Small intestine (tissue), 7 donors: ENCODE measurements at regions not wholly inside any gene's neighbourhood (a gene's known extent, or its start where the extent isn't known, plus 50 kb on each side); places are given as distances from the start of the nearest gene placed in this dataset.
"Not testable (repeated sequence)": the region's sequence is repeated elsewhere in the genome, so short reads cannot be mapped to it uniquely, and the experiment has no call there.

Source experiments
- DNase-seq, 2 donors: peaks; one replicate each; pipeline versions ENCODE4 v3.0.0 to v3.0.0-alpha.2; 2013
- FAIRE-seq: peaks from 2 replicates; lab custom pipeline; 2012; peaks lifted over from hg19 to GRCh38; lab: Jason Lieb, UNC
- H3K27ac ChIP-seq, 3 donors: one replicate each; pipeline ENCODE4 v1.5.1; 2013; ENCODE audit warnings: low read length in 2 of 3, mild to moderate bottlenecking in 2 of 3, control low read depth in 1 of 3, inconsistent platforms in 1 of 3, low read depth in 1 of 3, moderate library complexity in 1 of 3
- H3K27me3 ChIP-seq, 3 donors: one replicate each; pipeline ENCODE4 v1.6.1; 2013; ENCODE audit warnings: low read length in 3 of 3, inconsistent platforms in 1 of 3; ENCODE audit not compliant: control insufficient read depth in 3 of 3, insufficient read depth in 3 of 3
- H3K36me3 ChIP-seq, 3 donors: one replicate each; pipeline ENCODE4 v1.6.1; 2013; ENCODE audit warnings: low read length in 3 of 3, inconsistent platforms in 1 of 3, low read depth in 1 of 3, mild to moderate bottlenecking in 1 of 3, moderate library complexity in 1 of 3; ENCODE audit not compliant: control insufficient read depth in 3 of 3, insufficient read depth in 2 of 3
- H3K4me1 ChIP-seq, 3 donors: one replicate each; pipeline ENCODE4 v1.6.1; 2013; ENCODE audit warnings: low read length in 2 of 3, inconsistent platforms in 1 of 3, low read depth in 1 of 3, mild to moderate bottlenecking in 1 of 3, moderate library complexity in 1 of 3; ENCODE audit not compliant: control insufficient read depth in 3 of 3, insufficient read depth in 2 of 3
- H3K4me3 ChIP-seq, 3 donors: one replicate each; pipeline ENCODE4 v1.5.1; 2013; ENCODE audit warnings: low read length in 3 of 3, control low read depth in 1 of 3, inconsistent platforms in 1 of 3, low read depth in 1 of 3, mild to moderate bottlenecking in 1 of 3, moderate library complexity in 1 of 3
- H3K9me3 ChIP-seq, 2 donors: one replicate each; pipeline ENCODE4 v1.6.1; 2013; ENCODE audit warnings: low read depth in 1 of 2, low read length in 1 of 2; ENCODE audit not compliant: control insufficient read depth in 2 of 2, insufficient read depth in 1 of 2
- WGBS, 3 donors: extraction: QIAGEN DNeasy Blood & Tissue Kit; methylation state at CpG; one replicate each; pipeline ENCODE4 v1.1.7; 2013; 5-methylcytosine and 5-hydroxymethylcytosine counted together
- donor health status: healthy with polysubstance abuse.
- donor health status: control.
- donor health status: control.
- donor health status: Bipolar disorder and iron deficiency.
- donor health status: healthy.

DNA sequence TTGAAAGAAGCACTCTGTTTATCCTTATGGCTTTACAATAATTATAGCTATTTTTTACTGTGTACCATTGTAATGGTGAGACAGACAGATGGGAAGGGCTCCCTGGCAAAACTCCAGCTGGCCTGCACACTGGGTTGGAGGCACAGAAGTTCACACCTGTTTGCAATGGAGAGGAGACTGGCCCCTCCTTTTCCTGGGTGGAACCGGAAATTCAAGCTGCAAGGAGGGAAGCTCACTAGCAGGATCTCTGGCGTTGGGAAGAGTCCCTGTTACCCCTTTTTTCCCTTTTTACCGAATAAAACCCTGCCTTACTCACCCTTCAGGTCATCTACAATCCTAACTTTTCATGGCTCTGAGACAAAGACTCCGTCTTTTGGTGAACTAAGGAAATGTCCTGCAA, 100.3 kb upstream of the TFPI start:
- Histone ChIP-seq H3K27me3 (no peaks in the 10 kb centered on the region), H3K4me3 (no peak overlapping the region), H3K27ac (no peak overlapping the region), H3K4me1 (no peaks in the 10 kb centered on the region), H3K36me3 (no peaks in the 10 kb centered on the region), H3K9me3 (no peaks in the 10 kb centered on the region)
- WGBS, 3 donors: 48 to 67% (median 65%) methylated on average over 4 of the region's 4 CpGs
- FAIRE-seq: no peak
- no peak for DNase-seq

DNA sequence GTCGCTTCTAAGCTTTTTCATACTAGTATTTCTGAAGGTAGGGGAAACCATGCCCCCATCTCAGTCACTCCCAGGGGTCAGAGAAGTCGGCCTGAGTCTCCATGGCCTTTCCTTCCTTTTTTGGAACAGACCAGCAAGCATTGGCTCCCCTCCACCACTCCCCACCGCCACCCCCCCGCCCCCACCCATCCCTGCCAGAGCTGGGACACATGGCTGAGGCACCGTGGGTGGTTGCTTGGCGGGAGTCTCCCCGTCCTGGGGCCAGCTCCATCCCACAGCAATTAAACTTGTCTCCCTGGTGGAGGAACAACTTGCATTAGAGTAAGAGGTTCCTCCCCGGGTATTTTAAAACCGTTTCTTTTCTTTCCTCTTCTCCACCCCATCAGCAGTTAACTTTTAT, 100.8 kb upstream of the TFPI start:
- no peak for FAIRE-seq
- no peaks in the 10 kb centered on the region for H3K27me3 ChIP-seq
- DNase-seq: no peak

DNA sequence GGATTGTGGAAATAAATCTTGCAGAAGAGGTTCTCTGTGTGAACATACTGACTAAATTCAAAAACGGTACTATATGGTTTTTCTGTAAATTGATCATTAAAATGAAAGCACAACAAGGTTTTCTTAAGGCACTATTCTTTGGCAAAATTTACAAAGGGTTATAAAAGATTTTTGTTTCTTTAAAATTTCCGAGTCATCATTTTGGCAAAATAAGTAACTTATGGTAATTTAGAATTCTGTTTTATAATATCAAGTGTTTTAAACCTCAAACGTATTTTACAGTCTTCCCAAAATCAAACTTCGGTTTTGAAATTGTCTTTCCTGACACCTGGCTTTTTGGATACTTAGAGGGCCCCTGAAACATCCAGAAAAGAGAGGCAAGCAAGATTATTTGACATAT, 101.9 kb upstream of the TFPI start:
- DNase-seq (no peak), FAIRE-seq (peak; percentile 26)
- Histone ChIP-seq H3K4me1 (no peaks in the 10 kb centered on the region), H3K4me3 (no peak overlapping the region), H3K36me3 (no peaks in the 10 kb centered on the region), H3K9me3 (no peaks in the 10 kb centered on the region), H3K27me3 (no peaks in the 10 kb centered on the region), H3K27ac (no peak overlapping the region)
- WGBS, 3 donors: 65 to 76% (median 73%) methylated on average over 4 of the region's 4 CpGs

More for the DNA sequence above, 100.8 kb upstream of the TFPI start:
- Histone ChIP-seq H3K4me1 (no peaks in the 10 kb centered on the region), H3K27ac (no peak overlapping the region), H3K9me3 (no peaks in the 10 kb centered on the region), H3K36me3 (no peaks in the 10 kb centered on the region), H3K4me3 (no peak overlapping the region)
- 82 to 83% (median 82%) methylated on average over 9 of the region's 9 CpGs for WGBS, 3 donors

DNA sequence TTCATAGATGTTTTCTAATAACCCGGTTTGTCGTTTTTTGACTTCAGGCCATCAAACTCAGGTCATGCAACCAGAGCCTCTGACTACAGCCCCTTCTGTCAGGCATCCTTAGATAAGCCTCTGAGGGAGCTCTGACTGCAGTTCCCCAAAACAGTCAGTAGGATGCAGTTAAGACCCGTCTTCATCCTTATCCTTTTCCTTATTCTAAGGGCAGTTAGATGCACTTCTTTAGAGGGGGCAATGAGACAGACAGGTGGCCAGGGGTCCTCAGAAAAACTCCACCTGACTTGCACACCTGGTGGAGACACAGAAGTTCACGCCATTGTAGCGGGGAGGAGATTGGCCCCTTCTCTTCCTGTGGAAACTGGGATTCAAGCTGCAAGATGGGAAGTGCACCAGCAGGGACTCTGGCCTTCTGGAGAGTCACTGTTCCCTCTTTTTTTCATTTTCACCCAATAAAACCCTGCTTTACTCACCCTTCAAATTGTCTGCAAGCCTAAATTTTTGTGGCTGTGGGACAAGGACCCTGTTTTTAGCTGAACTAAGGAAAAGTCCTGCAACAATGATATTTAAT, 104.8 kb upstream of the TFPI start:
- peak in 1 of 2 donors; percentile 14 for DNase-seq
- no peak for FAIRE-seq

DNA sequence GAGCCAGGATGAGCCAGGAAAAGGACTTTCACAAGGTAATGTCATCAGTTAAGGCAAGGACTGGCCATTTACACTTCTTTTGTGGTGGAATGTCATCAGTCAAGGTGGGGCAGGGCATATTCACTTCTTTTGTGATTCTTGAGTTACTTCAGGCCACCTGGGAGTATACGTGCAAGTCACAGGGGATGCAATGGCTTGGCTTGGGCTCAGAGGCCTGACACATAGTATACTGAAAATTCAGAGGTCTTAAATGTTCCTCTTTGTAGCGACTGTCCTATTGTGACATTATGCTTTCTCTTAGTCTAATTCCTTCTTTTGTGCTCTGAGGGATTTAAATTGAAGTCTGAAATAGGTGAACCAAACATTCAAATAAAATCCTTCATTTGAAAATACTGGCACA, 121.8 kb upstream of the TFPI start:
- H3K27ac ChIP-seq, H3K9me3 ChIP-seq, DNase-seq, H3K36me3 ChIP-seq, FAIRE-seq, H3K4me1 ChIP-seq, H3K27me3 ChIP-seq, H3K4me3 ChIP-seq: not testable (repeated sequence)
- 92 to 97% (median 94%) methylated on average over 2 of the region's 2 CpGs for WGBS, 3 donors

More for the DNA sequence above, 104.8 kb upstream of the TFPI start:
- H3K27ac ChIP-seq: no peak overlapping the region
- no peaks in the 10 kb centered on the region for H3K4me1 ChIP-seq
- WGBS, 3 donors: 35 to 40% (median 36%) methylated on average over 5 of the region's 5 CpGs
- no peaks in the 10 kb centered on the region for H3K27me3 ChIP-seq
- H3K36me3 ChIP-seq: no peaks in the 10 kb centered on the region
- no peak overlapping the region for H3K4me3 ChIP-seq
- peaks cover 0 to 3% of the 10 kb centered on the region in 2 donors for H3K9me3 ChIP-seq

DNA sequence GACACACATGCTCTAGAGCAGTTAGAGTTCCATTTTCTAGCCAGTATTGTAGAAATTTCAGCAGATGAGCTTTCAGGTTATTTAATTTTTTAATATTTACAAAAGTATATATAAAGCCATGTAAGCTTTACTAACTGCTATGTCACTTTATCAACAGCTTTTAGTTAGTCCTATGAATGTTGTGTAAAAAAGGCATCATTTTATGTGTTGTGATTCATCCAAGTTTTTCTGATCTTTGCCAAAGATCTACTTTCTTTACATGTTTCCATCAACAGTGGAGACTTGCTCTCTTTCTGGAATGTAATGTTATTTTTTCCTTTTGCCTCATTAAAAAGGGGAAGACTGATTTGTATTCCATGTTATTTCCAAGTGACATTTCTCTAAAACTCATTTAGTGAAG, 125.2 kb upstream of the TFPI start:
- no peaks in the 10 kb centered on the region for H3K4me1 ChIP-seq
- DNase-seq (no peak), FAIRE-seq (no peak)
- no peaks in the 10 kb centered on the region for H3K27me3 ChIP-seq
- no peaks in the 10 kb centered on the region for H3K9me3 ChIP-seq
- no peak overlapping the region for H3K4me3 ChIP-seq
- H3K27ac ChIP-seq: no peak overlapping the region
- no peaks in the 10 kb centered on the region for H3K36me3 ChIP-seq

DNA sequence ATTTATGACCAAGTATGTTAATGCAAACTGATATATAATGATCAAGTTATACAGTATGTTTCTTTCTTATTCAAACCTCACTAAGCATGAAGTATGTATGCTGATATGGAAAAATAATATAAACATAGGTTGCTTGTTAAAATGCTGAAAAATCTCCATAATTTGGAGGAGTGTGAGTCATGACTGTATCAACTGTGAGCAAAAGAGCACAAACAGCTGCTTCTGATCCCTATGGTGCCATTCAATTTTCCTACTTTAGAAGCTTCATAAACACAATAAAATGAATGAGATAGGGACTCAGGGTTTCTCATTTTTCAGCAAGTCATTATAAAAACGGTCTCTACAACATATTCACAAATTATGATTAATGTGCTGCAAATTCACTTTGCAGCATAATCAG, 129.9 kb upstream of the TFPI start:
- Histone ChIP-seq H3K9me3 (no peaks in the 10 kb centered on the region), H3K27me3 (no peaks in the 10 kb centered on the region), H3K27ac (no peak overlapping the region), H3K36me3 (no peaks in the 10 kb centered on the region), H3K4me1 (peaks cover 0 to 3% (median 0%) of the 10 kb centered on the region in 3 donors), H3K4me3 (no peak overlapping the region)
- no peak for FAIRE-seq
- no peak for DNase-seq
- WGBS, 3 donors: 53 to 64% (median 62%) methylated on average over 1 of the region's 1 CpG

DNA sequence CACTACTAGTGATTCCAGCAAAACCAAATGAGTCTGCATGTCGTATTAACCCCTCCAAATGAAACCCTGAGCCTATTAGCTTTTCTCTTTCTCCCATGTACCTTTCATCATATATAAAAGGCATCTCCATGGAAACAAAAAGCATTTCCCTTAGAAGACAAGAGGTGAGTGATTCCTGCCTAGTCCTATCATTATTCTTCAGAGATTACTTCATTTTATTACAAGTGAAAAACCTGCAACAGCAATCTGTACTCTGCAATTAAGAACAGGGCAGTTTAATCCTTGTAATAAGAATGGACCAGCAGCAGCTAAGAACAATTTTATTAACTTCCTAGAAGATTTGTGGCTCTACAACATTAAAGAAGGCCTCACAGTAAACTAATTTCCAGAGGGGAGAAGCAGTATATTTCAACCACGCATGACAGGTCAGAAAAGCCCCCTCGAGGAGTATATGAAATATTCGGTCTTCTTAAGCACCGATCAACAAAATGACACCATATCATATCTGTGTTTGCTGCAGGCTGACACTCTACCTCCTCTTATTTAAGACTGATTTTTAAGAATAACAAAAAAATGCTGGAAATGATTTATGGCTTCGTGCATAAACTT, 132.3 kb upstream of the TFPI start:
- Histone ChIP-seq H3K4me3 (no peak overlapping the region), H3K4me1 (peaks cover 0 to 3% (median 0%) of the 10 kb centered on the region in 3 donors), H3K36me3 (no peaks in the 10 kb centered on the region), H3K9me3 (no peaks in the 10 kb centered on the region), H3K27ac (no peak overlapping the region), H3K27me3 (no peaks in the 10 kb centered on the region)
- FAIRE-seq (no peak), DNase-seq (no peak)
- 87 to 91% (median 88%) methylated on average over 6 of the region's 6 CpGs for WGBS, 3 donors

DNA sequence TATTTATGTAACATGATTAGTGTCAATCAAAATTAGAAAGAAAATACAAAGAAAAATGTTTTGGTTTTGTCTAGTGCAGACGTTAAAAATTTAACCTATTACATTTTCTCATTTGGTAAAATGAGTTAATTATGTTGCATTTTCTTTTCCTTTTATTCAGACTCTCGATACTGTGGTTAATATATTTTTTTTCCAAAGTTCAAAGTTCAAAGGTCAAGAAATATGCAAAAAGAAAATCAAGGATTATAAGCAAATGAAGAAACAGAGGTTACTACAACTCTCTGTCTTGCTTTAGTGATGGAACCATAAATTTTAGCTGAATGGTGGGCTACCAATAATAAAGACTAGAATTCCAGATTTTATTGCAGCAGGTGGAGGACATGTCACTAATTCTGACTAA, 133.3 kb upstream of the TFPI start:
- peak; percentile 76 for FAIRE-seq
- 35 to 62% (median 43%) methylated on average over 2 of the region's 2 CpGs for WGBS, 3 donors

More for the DNA sequence above, 133.3 kb upstream of the TFPI start:
- H3K27me3 ChIP-seq: no peaks in the 10 kb centered on the region
- H3K36me3 ChIP-seq: no peaks in the 10 kb centered on the region
- no peak for DNase-seq
- H3K4me1 ChIP-seq: peaks cover 0 to 3% (median 0%) of the 10 kb centered on the region in 3 donors
- no peak overlapping the region for H3K4me3 ChIP-seq
- no peak overlapping the region for H3K27ac ChIP-seq
- no peaks in the 10 kb centered on the region for H3K9me3 ChIP-seq
